Gastrocnemius medialis (tissue), 4 donors: ENCODE measurements at regions not wholly inside any gene's neighbourhood (a gene's known extent, or its start where the extent isn't known, plus 50 kb on each side); places are given as distances from the start of the nearest gene placed in this dataset.

ENCODE experiments used
- POLR2A ChIP-seq, 2 donors: fragments of 450-650 bp; IDR thresholded peaks; one replicate each; pipeline ENCODE4 v1.6.1; 2017; ENCODE audit warnings: antibody characterized with exemption in 2 of 2, mild to moderate bottlenecking in 2 of 2, moderate library complexity in 2 of 2
- TF ChIP-seq, protein P1 (sequence below), 5 experiments: fragments of 450-650 bp in 3 of 5; fragments of 200-600 bp in 2 of 5; sonication (generic) in 2 of 5; IDR thresholded peaks in 4 of 5; conservative IDR thresholded peaks in 1 of 5; 1 replicate in 4 of 5; 2 replicates in 1 of 5; pipeline ENCODE4 v1.5.1; 2016 to 2019; ENCODE audit warnings: antibody characterized with exemption in 5 of 5, mild to moderate bottlenecking in 3 of 5, moderate library complexity in 3 of 5

DNA sequence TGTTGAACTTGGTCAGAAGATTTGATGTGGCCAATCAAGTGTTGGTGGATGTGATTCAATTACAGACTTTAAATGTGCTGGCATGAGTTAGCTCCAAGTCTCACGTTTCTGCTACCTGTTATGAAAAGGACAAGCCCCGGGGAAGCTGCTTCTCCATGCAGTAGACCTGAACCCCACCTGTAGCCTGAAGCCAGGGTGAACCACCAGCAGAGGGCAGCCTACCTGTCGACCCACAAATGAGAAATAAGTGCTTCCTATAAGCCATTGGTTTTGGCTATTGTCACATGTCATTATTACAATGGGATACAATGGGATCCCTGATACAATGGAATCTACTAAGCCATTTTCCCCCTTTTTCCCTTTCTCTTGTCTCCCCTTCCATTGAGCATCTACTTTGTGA, 230.2 kb downstream of the PRDM2 start:
- TF ChIP-seq, protein P1, sequence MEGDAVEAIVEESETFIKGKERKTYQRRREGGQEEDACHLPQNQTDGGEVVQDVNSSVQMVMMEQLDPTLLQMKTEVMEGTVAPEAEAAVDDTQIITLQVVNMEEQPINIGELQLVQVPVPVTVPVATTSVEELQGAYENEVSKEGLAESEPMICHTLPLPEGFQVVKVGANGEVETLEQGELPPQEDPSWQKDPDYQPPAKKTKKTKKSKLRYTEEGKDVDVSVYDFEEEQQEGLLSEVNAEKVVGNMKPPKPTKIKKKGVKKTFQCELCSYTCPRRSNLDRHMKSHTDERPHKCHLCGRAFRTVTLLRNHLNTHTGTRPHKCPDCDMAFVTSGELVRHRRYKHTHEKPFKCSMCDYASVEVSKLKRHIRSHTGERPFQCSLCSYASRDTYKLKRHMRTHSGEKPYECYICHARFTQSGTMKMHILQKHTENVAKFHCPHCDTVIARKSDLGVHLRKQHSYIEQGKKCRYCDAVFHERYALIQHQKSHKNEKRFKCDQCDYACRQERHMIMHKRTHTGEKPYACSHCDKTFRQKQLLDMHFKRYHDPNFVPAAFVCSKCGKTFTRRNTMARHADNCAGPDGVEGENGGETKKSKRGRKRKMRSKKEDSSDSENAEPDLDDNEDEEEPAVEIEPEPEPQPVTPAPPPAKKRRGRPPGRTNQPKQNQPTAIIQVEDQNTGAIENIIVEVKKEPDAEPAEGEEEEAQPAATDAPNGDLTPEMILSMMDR (IDR thresholded peaks at IDR 0.05 in 4 of 5, conservative IDR thresholded peaks at IDR 0.05 in 1 of 5): no peak
- no peak for TF ChIP-seq POLR2A (IDR thresholded peaks at IDR 0.05)
